OCI-LY1 (cell line): ENCODE measurements at regions not wholly inside any gene's neighbourhood (a gene's known extent, or its start where the extent isn't known, plus 50 kb on each side); places are given as distances from the start of the nearest gene placed in this dataset.
"Not testable (repeated sequence)": the region's sequence is repeated elsewhere in the genome, so short reads cannot be mapped to it uniquely, and the experiment has no call there.

ENCODE experiments used
- H2AFZ ChIP-seq: fragments of 200-600 bp; sonication (generic), shearing (Covaris generic); 2 replicates; pipeline ENCODE4 v1.6.0; 2014; ENCODE audit warnings: antibody characterized with exemption, mild to moderate bottlenecking, low read length
- H3F3A ChIP-seq: fragments of 200-600 bp; sonication (generic), shearing (Covaris generic); 2 replicates; pipeline ENCODE4 v1.6.0; 2014; ENCODE audit warnings: mild to moderate bottlenecking, antibody characterized with exemption, low read length, moderate library complexity; ENCODE audit not compliant: insufficient read depth
- H3K27ac ChIP-seq: fragments of 200-600 bp; sonication (generic); 2 replicates; pipeline ENCODE4 v1.5.1; 2014; ENCODE audit warnings: low read length, mixed run types, mild to moderate bottlenecking, low read depth; ENCODE audit not compliant: poor library complexity, severe bottlenecking
- H3K27me3 ChIP-seq: fragments of 200-600 bp; sonication (generic); 2 replicates; pipeline ENCODE4 v1.6.0; 2014; ENCODE audit warnings: antibody characterized with exemption, mild to moderate bottlenecking, low read length, moderate library complexity; ENCODE audit not compliant: insufficient read depth
- H3K36me3 ChIP-seq: fragments of 200-600 bp; sonication (generic); 2 replicates; pipeline ENCODE4 v1.6.1; 2014; ENCODE audit warnings: mild to moderate bottlenecking, antibody characterized with exemption, low read length, moderate library complexity, mixed read lengths; ENCODE audit not compliant: insufficient read depth
- H3K4me1 ChIP-seq: fragments of 200-600 bp; sonication (generic); 2 replicates; pipeline ENCODE4 v1.5.1; 2014; ENCODE audit warnings: mild to moderate bottlenecking, low read length, moderate library complexity; ENCODE audit not compliant: insufficient read depth, severe bottlenecking
- H3K4me2 ChIP-seq: fragments of 200-600 bp; sonication (generic), shearing (Covaris generic); 2 replicates; pipeline ENCODE4 v1.6.1; 2014; ENCODE audit warnings: low read length
- H3K4me3 ChIP-seq: fragments of 200-600 bp; sonication (generic); 2 replicates; pipeline ENCODE4 v1.5.1; 2014; ENCODE audit warnings: low read length, low read depth, mild to moderate bottlenecking, mixed read lengths; ENCODE audit not compliant: poor library complexity, severe bottlenecking
- H3K79me2 ChIP-seq: fragments of 200-600 bp; shearing (Covaris generic); 2 replicates; pipeline ENCODE4 v1.6.1; 2016; ENCODE audit warnings: mixed run types, low read length, mixed read lengths; ENCODE audit not compliant: insufficient read depth
- H3K9ac ChIP-seq: fragments of 200-600 bp; sonication (generic), shearing (Covaris generic); 2 replicates; pipeline ENCODE4 v1.6.1; 2014; ENCODE audit warnings: mild to moderate bottlenecking, low read length, mixed read lengths
- H3K9me2 ChIP-seq: fragments of 200-600 bp; sonication (generic), shearing (Covaris generic); 2 replicates; pipeline ENCODE4 v1.6.1; 2014; ENCODE audit warnings: low read depth, mild to moderate bottlenecking, low read length, mixed read lengths
- H3K9me3 ChIP-seq: fragments of 200-600 bp; shearing (Covaris generic); 2 replicates; pipeline ENCODE4 v1.6.1; 2014; ENCODE audit warnings: low read length, mixed read lengths
- H4K20me1 ChIP-seq: fragments of 200-600 bp; sonication (generic), shearing (Covaris generic); 2 replicates; pipeline ENCODE4 v1.6.0; 2016; ENCODE audit warnings: mild to moderate bottlenecking, low read length; ENCODE audit not compliant: insufficient read depth
- CTCF ChIP-seq: fragments of 200-600 bp; sonication (generic), shearing (Covaris generic); IDR thresholded peaks from 2 replicates; pipeline ENCODE4 v1.5.1; 2017; ENCODE audit warnings: mild to moderate bottlenecking, antibody characterized with exemption, low read length, moderate library complexity, mixed read lengths
- EZH2 ChIP-seq: fragments of 200-600 bp; sonication (generic), shearing (Covaris generic); IDR thresholded peaks from 2 replicates; pipeline ENCODE4 v1.8.0; 2017; ENCODE audit warnings: borderline replicate concordance, mixed run types, mild to moderate bottlenecking, antibody characterized with exemption, low read length, moderate library complexity, mixed read lengths

DNA sequence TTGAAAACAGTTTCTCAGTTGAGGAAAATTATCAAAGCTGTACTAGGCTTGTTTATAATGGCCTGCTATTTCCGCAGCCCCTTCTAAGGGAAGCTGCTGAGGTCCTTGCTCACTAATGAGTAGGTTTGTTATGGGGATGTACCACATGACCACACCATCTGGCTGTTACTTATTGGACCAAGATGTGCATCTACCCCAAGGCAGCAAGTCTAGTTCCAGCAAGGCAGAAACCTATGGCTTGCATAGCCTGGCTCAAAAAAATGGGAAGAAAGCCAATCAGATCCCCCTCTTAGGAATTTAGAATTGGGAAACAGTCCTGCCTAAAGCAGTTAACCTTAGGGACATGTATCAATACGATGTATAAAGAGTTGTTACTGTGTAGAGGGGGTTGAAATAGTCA, 186.5 kb upstream of the SPRY2 start:
- H3K4me3 ChIP-seq = no peak overlapping the region
- no peak overlapping the region for H3K4me2 ChIP-seq
- no peaks in the 10 kb centered on the region for H3F3A ChIP-seq
- H3K79me2 ChIP-seq = no peaks in the 10 kb centered on the region
- H3K9me2 ChIP-seq = no peaks in the 10 kb centered on the region
- no peaks in the 10 kb centered on the region for H3K4me1 ChIP-seq
- H3K9me3 ChIP-seq = peaks cover 5% of the 10 kb centered on the region; the same call in 1 of the 2 replicates
- no peak overlapping the region for H3K9ac ChIP-seq
- no peaks in the 10 kb centered on the region for H3K27me3 ChIP-seq
- no peaks in the 10 kb centered on the region for H3K36me3 ChIP-seq
- no peak overlapping the region for H2AFZ ChIP-seq
- TF ChIP-seq CTCF (no peak), EZH2 (no peak)
- H4K20me1 ChIP-seq = no peaks in the 10 kb centered on the region
- H3K27ac ChIP-seq = no peak overlapping the region

DNA sequence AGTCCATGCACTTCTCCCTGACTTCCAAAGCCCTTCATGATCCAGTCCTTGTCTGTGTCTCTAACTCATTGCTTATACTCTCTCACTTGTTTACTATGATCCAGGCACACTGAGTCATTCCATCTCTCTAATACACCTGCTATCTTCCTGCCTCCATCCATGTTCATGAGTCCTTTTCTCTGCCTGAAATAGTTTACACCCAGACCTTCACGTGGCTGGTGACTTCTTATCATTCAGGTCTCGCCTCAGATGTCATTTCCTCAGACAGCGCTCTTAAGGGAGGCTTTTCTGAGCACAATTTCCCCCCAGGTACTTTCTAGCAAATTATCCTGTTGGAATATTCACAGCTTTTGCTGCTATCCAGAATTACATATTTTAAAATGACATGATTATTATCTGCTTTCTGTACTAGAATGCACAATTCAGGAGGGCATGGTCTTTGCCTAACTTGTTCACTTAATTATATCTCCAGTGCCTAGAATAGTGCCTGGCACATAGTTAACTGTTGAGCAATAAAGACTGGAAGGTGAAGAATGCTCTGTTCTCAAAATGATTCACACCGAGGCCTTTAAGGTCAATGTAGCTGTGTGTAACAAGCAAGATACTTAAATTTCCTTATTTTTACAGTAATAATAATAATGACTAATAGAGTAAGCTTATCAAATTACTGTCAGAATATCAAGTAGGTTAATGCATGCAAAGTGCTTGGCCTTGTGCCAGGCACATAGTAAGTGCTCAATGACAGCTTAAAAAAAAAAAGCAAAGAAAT, 183.7 kb upstream of the SPRY2 start:
- Histone ChIP-seq H3K4me1 (no peaks in the 10 kb centered on the region), H3K4me3 (no peak overlapping the region)

GRCh38 chr13:80523134-80523533, 182.2 kb upstream of the SPRY2 start:
- H3K4me1 ChIP-seq = no peaks in the 10 kb centered on the region
- H3K9ac ChIP-seq = no peak overlapping the region
- H3K4me2 ChIP-seq = no peak overlapping the region
- TF ChIP-seq EZH2 (no peak), CTCF (no peak)
- no peaks in the 10 kb centered on the region for H3K36me3 ChIP-seq
- H3K79me2 ChIP-seq = no peaks in the 10 kb centered on the region
- H4K20me1 ChIP-seq = no peaks in the 10 kb centered on the region
- no peak overlapping the region for H2AFZ ChIP-seq
- H3K9me2 ChIP-seq = no peaks in the 10 kb centered on the region
- H3K9me3 ChIP-seq = no peaks in the 10 kb centered on the region
- no peaks in the 10 kb centered on the region for H3F3A ChIP-seq
- H3K27ac ChIP-seq = no peak overlapping the region
- H3K4me3 ChIP-seq = no peak overlapping the region
- no peaks in the 10 kb centered on the region for H3K27me3 ChIP-seq

More for the DNA sequence above, 183.7 kb upstream of the SPRY2 start:
- H3K27ac ChIP-seq = no peak overlapping the region
- H2AFZ ChIP-seq = no peak overlapping the region
- no peaks in the 10 kb centered on the region for H3F3A ChIP-seq
- H3K27me3 ChIP-seq = no peaks in the 10 kb centered on the region
- no peaks in the 10 kb centered on the region for H3K79me2 ChIP-seq
- no peak overlapping the region for H3K9ac ChIP-seq
- H4K20me1 ChIP-seq = no peaks in the 10 kb centered on the region
- no peaks in the 10 kb centered on the region for H3K36me3 ChIP-seq
- H3K9me2 ChIP-seq = no peaks in the 10 kb centered on the region
- no peak overlapping the region for H3K4me2 ChIP-seq
- no peaks in the 10 kb centered on the region for H3K9me3 ChIP-seq
- TF ChIP-seq CTCF (no peak), EZH2 (no peak)

DNA sequence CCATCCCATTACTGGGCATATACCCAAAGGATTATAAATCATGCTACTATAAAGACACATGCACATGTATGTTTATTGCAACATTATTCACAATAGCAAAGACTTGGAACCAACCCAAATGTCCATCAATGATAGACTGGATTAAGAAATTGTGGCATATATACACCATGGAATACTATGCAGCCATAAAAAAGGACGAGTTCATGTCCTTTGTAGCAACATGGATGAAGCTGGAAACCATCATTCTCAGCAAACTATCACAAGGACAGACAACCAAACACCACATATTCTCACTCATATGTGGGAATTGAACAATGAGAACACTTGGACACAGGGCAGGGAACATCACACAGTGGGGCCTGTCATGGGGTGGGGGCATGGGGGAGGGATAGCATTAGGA, 181.5 kb upstream of the SPRY2 start:
- H3K9ac ChIP-seq, H3K79me2 ChIP-seq, H3F3A ChIP-seq, H2AFZ ChIP-seq, H3K9me2 ChIP-seq, H3K27ac ChIP-seq, H4K20me1 ChIP-seq, H3K4me1 ChIP-seq, H3K4me2 ChIP-seq, H3K9me3 ChIP-seq, H3K27me3 ChIP-seq, H3K36me3 ChIP-seq, H3K4me3 ChIP-seq: not testable (repeated sequence)
